ENCODE measurements at regions not wholly inside any gene's neighbourhood (a gene's known extent, or its start where the extent isn't known, plus 50 kb on each side); places are given as distances from the start of the nearest gene placed in this dataset.

DNA sequence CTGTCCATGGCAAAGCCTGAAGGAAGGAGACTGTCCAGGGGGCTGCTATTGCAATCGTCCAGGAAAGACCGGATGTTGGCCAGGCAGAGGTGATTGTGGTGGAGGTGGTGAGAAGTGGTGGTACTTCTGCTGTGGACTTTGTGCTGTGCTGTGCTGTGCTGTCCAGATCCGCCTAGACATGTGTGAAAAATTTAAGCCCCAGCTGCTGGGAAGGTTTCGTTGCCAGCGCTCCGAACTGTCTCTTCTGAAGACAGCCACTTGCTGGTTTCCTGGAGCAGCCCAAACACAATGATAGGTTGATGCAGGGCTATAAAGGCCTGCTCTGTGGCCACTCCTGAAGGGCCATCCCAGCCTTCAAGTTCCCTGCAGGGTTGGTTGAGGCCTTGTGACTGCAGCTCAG is 223.0 kb upstream of the MPDZ start:
- TF ChIP-seq POLR2A (IDR thresholded peaks at IDR 0.05) = no peak
- TF ChIP-seq, protein P1, sequence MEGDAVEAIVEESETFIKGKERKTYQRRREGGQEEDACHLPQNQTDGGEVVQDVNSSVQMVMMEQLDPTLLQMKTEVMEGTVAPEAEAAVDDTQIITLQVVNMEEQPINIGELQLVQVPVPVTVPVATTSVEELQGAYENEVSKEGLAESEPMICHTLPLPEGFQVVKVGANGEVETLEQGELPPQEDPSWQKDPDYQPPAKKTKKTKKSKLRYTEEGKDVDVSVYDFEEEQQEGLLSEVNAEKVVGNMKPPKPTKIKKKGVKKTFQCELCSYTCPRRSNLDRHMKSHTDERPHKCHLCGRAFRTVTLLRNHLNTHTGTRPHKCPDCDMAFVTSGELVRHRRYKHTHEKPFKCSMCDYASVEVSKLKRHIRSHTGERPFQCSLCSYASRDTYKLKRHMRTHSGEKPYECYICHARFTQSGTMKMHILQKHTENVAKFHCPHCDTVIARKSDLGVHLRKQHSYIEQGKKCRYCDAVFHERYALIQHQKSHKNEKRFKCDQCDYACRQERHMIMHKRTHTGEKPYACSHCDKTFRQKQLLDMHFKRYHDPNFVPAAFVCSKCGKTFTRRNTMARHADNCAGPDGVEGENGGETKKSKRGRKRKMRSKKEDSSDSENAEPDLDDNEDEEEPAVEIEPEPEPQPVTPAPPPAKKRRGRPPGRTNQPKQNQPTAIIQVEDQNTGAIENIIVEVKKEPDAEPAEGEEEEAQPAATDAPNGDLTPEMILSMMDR (IDR thresholded peaks at IDR 0.05) = no peak
